H1 (cell line): ENCODE measurements at regions not wholly inside any gene's neighbourhood (a gene's known extent, or its start where the extent isn't known, plus 50 kb on each side); places are given as distances from the start of the nearest gene placed in this dataset.

ENCODE experiments used
- CTCF ChIA-PET: fragments of 300-600 bp; sonication (Branson Sonifier 250); formaldehyde crosslinking; loops from one replicate; lab custom pipeline; 2021; ENCODE audit not compliant: partially characterized antibody; lab: Charles Lee
- POLR2A ChIA-PET: fragments of 300-600 bp; sonication (Branson Sonifier 250); formaldehyde crosslinking; loops from one replicate; lab custom pipeline; 2021; ENCODE audit warnings: inconsistent platforms; ENCODE audit not compliant: partially characterized antibody; lab: Charles Lee
- DNase-seq, 2 experiments: peaks; one replicate each; pipeline versions ENCODE4 v3.0.0 to v3.0.0-alpha.2; 2010 to 2022; ENCODE audit warnings: low spot score in 2 of 2, low read depth in 1 of 2, mixed read lengths in 1 of 2
- FAIRE-seq: peaks from 2 replicates; lab custom pipeline; 2011; peaks lifted over from hg19 to GRCh38; lab: Jason Lieb, UNC
- H2AFZ ChIP-seq: 2 replicates; pipeline ENCODE4 v1.8.1; 2012; ENCODE audit warnings: low read length, inconsistent platforms
- H2AK5ac ChIP-seq: 2 replicates; pipeline ENCODE4 v1.6.1; 2013; ENCODE audit warnings: low read depth, low read length
- H2BK120ac ChIP-seq: replicated peaks from 2 replicates; pipeline ENCODE3; 2013; ENCODE audit warnings: low read depth, low read length, inconsistent platforms
- H2BK12ac ChIP-seq: 2 replicates; pipeline ENCODE4 v1.6.1; 2013; ENCODE audit warnings: low read depth, low read length
- H2BK15ac ChIP-seq: 2 replicates; pipeline ENCODE4 v1.6.1; 2013; ENCODE audit warnings: low read length
- H2BK20ac ChIP-seq: 2 replicates; pipeline ENCODE4 v1.6.1; 2013; ENCODE audit warnings: low read length
- H2BK5ac ChIP-seq: 2 replicates; pipeline ENCODE4 v1.6.1; 2013; ENCODE audit warnings: low read depth, low read length
- H3K14ac ChIP-seq: 2 replicates; pipeline ENCODE4 v1.6.1; 2013; ENCODE audit warnings: inconsistent platforms; ENCODE audit not compliant: insufficient read length
- H3K18ac ChIP-seq: 2 replicates; pipeline ENCODE4 v1.6.1; 2013; ENCODE audit warnings: low read length; ENCODE audit errors: extremely low read depth
- H3K23ac ChIP-seq: 2 replicates; pipeline ENCODE4 v1.6.1; 2013; ENCODE audit warnings: inconsistent platforms; ENCODE audit not compliant: insufficient read length
- H3K23me2 ChIP-seq: 2 replicates; pipeline ENCODE4 v1.6.1; 2013; ENCODE audit warnings: low read depth, low read length
- H3K27ac ChIP-seq: 2 replicates; pipeline ENCODE4 v1.6.1; 2011; ENCODE audit warnings: low read depth, low read length, inconsistent platforms
- H3K27me3 ChIP-seq, 4 experiments: replicated peaks in 1 of 4; 1 replicate in 1 of 4; 2 replicates in 3 of 4; pipeline versions ENCODE4 v1.6.1 to v1.8.1; 2011 to 2013; ENCODE audit warnings: low read length in 3 of 4, mild to moderate bottlenecking in 3 of 4, inconsistent platforms in 2 of 4, mixed read lengths in 2 of 4, moderate library complexity in 1 of 4; ENCODE audit not compliant: control insufficient read depth in 3 of 4, insufficient read depth in 3 of 4; ENCODE audit errors: extremely low read depth in 1 of 4
- H3K36me3 ChIP-seq, 4 experiments: 2 replicates each; pipeline versions ENCODE4 v1.6.1 to v1.8.1; 2011 to 2013; ENCODE audit warnings: mild to moderate bottlenecking in 4 of 4, low read length in 3 of 4, moderate library complexity in 2 of 4, control low read depth in 1 of 4, inconsistent platforms in 1 of 4; ENCODE audit not compliant: insufficient read depth in 4 of 4, control insufficient read depth in 2 of 4
- H3K4ac ChIP-seq: replicated peaks from 2 replicates; pipeline ENCODE3; 2013; ENCODE audit warnings: low read length, low read depth, mixed read lengths, inconsistent platforms; ENCODE audit not compliant: insufficient read length
- H3K4me1 ChIP-seq, 4 experiments: replicated peaks in 1 of 4; 1 replicate in 1 of 4; 2 replicates in 3 of 4; pipeline versions ENCODE4 v1.6.1 to v1.8.1; 2011 to 2013; ENCODE audit warnings: low read length in 3 of 4, inconsistent platforms in 2 of 4, mixed read lengths in 1 of 4; ENCODE audit not compliant: insufficient read depth in 4 of 4, control insufficient read depth in 3 of 4
- H3K4me2 ChIP-seq, 2 experiments: 2 replicates each; pipeline versions ENCODE4 v1.6.1 to v1.8.1; 2011 to 2013; ENCODE audit warnings: low read depth in 2 of 2, low read length in 2 of 2, control low read depth in 1 of 2, inconsistent platforms in 1 of 2, mild to moderate bottlenecking in 1 of 2; ENCODE audit not compliant: insufficient read depth in 1 of 2
- H3K4me3 ChIP-seq, 4 experiments: fragments of 200-600, 300-600 bp in 1 of 4; sonication (generic), shearing (Covaris generic), sonication (Bioruptor Twin) in 1 of 4; 2 replicates each; pipeline versions ENCODE4 v1.5.1 to v1.8.1; 2011 to 2016; ENCODE audit warnings: low read length in 4 of 4, low read depth in 3 of 4, control low read depth in 2 of 4, inconsistent platforms in 2 of 4, mild to moderate bottlenecking in 2 of 4, mixed read lengths in 1 of 4, moderate library complexity in 1 of 4; ENCODE audit not compliant: insufficient read depth in 2 of 4; ENCODE audit errors: extremely low read depth in 1 of 4
- H3K56ac ChIP-seq: replicated peaks from 2 replicates; pipeline ENCODE3; 2013; ENCODE audit warnings: low read depth, mild to moderate bottlenecking, mixed read lengths, low read length, inconsistent platforms; ENCODE audit not compliant: insufficient read length
- H3K79me1 ChIP-seq: 2 replicates; pipeline ENCODE4 v1.6.1; 2013; ENCODE audit warnings: low read depth, low read length, control low read depth
- H3K79me2 ChIP-seq, 2 experiments: 2 replicates each; pipeline versions ENCODE4 v1.6.1 to v1.8.1; 2012 to 2013; ENCODE audit warnings: low read length in 2 of 2, mild to moderate bottlenecking in 2 of 2, inconsistent platforms in 1 of 2; ENCODE audit not compliant: insufficient read depth in 2 of 2, control insufficient read depth in 1 of 2
- H3K9ac ChIP-seq, 4 experiments: replicated peaks in 1 of 4; 1 replicate in 1 of 4; 2 replicates in 3 of 4; pipeline versions ENCODE4 v1.6.1 to v1.8.1; 2011 to 2013; ENCODE audit warnings: low read depth in 3 of 4, low read length in 3 of 4, control low read depth in 2 of 4, mild to moderate bottlenecking in 2 of 4, moderate library complexity in 2 of 4, inconsistent platforms in 1 of 4; ENCODE audit errors: extremely low read depth in 1 of 4
- H3K9me3 ChIP-seq, 2 experiments: 2 replicates each; pipeline versions ENCODE4 v1.6.1 to v1.8.1; 2012 to 2013; ENCODE audit warnings: mild to moderate bottlenecking in 2 of 2, moderate library complexity in 2 of 2, control low read depth in 1 of 2, inconsistent platforms in 1 of 2, low read depth in 1 of 2, low read length in 1 of 2, mixed read lengths in 1 of 2; ENCODE audit not compliant: insufficient read depth in 2 of 2
- H4K20me1 ChIP-seq, 2 experiments: replicated peaks in 1 of 2; 2 replicates each; pipeline versions ENCODE3 to v1.8.1; 2011 to 2013; ENCODE audit warnings: inconsistent platforms in 2 of 2, low read length in 2 of 2, mild to moderate bottlenecking in 1 of 2; ENCODE audit not compliant: insufficient read depth in 2 of 2, control insufficient read depth in 1 of 2
- H4K5ac ChIP-seq: 2 replicates; pipeline ENCODE4 v1.6.1; 2013; ENCODE audit warnings: low read length, low read depth, mixed read lengths, inconsistent platforms; ENCODE audit not compliant: insufficient read length
- H4K8ac ChIP-seq: 2 replicates; pipeline ENCODE4 v1.8.0; 2013; ENCODE audit warnings: mild to moderate bottlenecking, moderate library complexity, low read length, inconsistent platforms; ENCODE audit not compliant: insufficient read depth; ENCODE audit errors: extremely low read depth
- H4K91ac ChIP-seq: replicated peaks from 2 replicates; pipeline ENCODE3; 2013; ENCODE audit warnings: low read length, mixed read lengths, inconsistent platforms; ENCODE audit not compliant: insufficient read length
- BACH1 ChIP-seq: IDR thresholded peaks from 2 replicates; pipeline ENCODE4 v1.6.1; 2012; ENCODE audit warnings: low read length, improper control_type of control experiment
- CHD2 ChIP-seq: IDR thresholded peaks from 2 replicates; pipeline ENCODE4 v1.6.1; 2012; ENCODE audit warnings: low read length, improper control_type of control experiment
- KDM5A ChIP-seq: fragments of 200-600 bp; IDR thresholded peaks from 2 replicates; pipeline ENCODE4 v1.7.1; 2012; ENCODE audit warnings: mild to moderate bottlenecking, low read length, inconsistent platforms, mixed read lengths
- SIN3A ChIP-seq, 2 experiments: IDR thresholded peaks in 1 of 2; conservative IDR thresholded peaks in 1 of 2; 2 replicates each; pipeline ENCODE4 v1.6.1; 2011 to 2012; ENCODE audit warnings: low read length in 2 of 2, improper control_type of control experiment in 1 of 2, low read depth in 1 of 2, mild to moderate bottlenecking in 1 of 2
- SP4 ChIP-seq: IDR thresholded peaks from 2 replicates; pipeline ENCODE4 v1.6.1; 2012; ENCODE audit warnings: low read length, inconsistent platforms

DNA sequence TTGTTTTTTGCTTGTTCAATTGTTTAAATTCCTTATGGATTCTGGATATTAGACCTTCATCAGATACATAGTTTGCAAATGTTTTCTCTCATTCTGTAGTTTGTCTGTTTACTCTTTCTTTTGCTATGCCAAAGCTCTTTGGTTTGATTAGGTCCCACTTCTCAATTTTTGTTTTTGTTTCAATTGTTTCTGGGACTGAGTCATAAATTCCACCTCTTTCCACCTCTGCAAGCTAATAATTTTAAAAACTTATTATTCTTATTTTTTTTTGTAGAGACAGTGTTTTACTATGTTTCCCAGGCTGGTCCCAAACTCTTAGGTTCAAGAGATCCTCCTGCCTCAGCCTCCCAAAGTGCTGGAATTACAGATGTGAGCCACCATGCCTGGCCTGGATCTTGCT lies 226.8 kb upstream of the GPRIN3 start:
- no peaks in the 10 kb centered on the region for H3K27me3 ChIP-seq
- POLR2A ChIA-PET, result no interaction called here

More for the DNA sequence above, 226.8 kb upstream of the GPRIN3 start:
- Histone ChIP-seq H3K36me3 (no peaks in the 10 kb centered on the region), H3K9ac (no peak overlapping the region), H2BK12ac (no peak overlapping the region), H3K56ac (no peak overlapping the region), H3K4me1 (no peaks in the 10 kb centered on the region), H3K4me2 (no peak overlapping the region), H2BK20ac (no peak overlapping the region), H2BK5ac (no peak overlapping the region), H3K27ac (no peak overlapping the region), H3K23ac (no peak overlapping the region), H3K18ac (no peak overlapping the region), H3K79me2 (no peaks in the 10 kb centered on the region), H4K20me1 (no peaks in the 10 kb centered on the region), H4K8ac (no peak overlapping the region), H3K4me3 (no peak overlapping the region), H2BK120ac (no peak overlapping the region), H3K23me2 (no peaks in the 10 kb centered on the region), H3K9me3 (no peaks in the 10 kb centered on the region), H3K79me1 (no peaks in the 10 kb centered on the region), H3K4ac (no peak overlapping the region), H4K91ac (no peak overlapping the region), H4K5ac (no peak overlapping the region), H2AFZ (no peak overlapping the region), H3K14ac (no peak overlapping the region), H2AK5ac (no peak overlapping the region), H2BK15ac (no peak overlapping the region)
- DNase-seq, result no peak
- CTCF ChIA-PET, result interaction anchor here (1.8 kb wide), 1 partner anchor 19 kb away, joined by 4 read pairs; no protein-coding TSS in a partner anchor
- no peak for FAIRE-seq
- TF ChIP-seq KDM5A (no peak), SIN3A (conservative IDR thresholded peaks at IDR 0.05 in 1 of 2, IDR thresholded peaks at IDR 0.05 in 1 of 2; ENCODE audit: low read depth in 1 of 2, low read length in 2 of 2) (no peak), SP4 (no peak), CHD2 (no peak), BACH1 (no peak)
